ENCODE measurements at regions not wholly inside any gene's neighbourhood (a gene's known extent, or its start where the extent isn't known, plus 50 kb on each side); places are given as distances from the start of the nearest gene placed in this dataset.

GRCh38 chr22:27270818-27271510, 530.6 kb downstream of the MN1 start:
- TF ChIP-seq CTCF (IDR thresholded peaks at IDR 0.05; ENCODE audit: insufficient read depth, low read depth, low read length) = no peak
- no peak for TF ChIP-seq EZH2 (IDR thresholded peaks at IDR 0.05; ENCODE audit: insufficient read depth, low read length)

All from astrocyte (in vitro differentiated cells and primary cell).